MCF 10A (cell line): ENCODE measurements at regions not wholly inside any gene's neighbourhood (a gene's known extent, or its start where the extent isn't known, plus 50 kb on each side); places are given as distances from the start of the nearest gene placed in this dataset.

ENCODE experiments used
- BruUV-seq: library from RNA; stranded (reverse); fragments of 400-500 nt; replicated peaks from 2 replicates; lab custom pipeline; 2021; lab: Mats Ljungman, UMichigan
- CTCF ChIA-PET: fragments of 300-600 bp; sonication (Branson Sonifier 250); formaldehyde crosslinking; extraction: SDS; loops from one replicate; lab custom pipeline; 2021; ENCODE audit warnings: antibody characterized with exemption, inconsistent platforms; lab: Yijun Ruan, JAX
- POLR2A ChIA-PET: fragments of 300-600, 350-650 bp; sonication (Branson Sonifier 250); formaldehyde crosslinking; extraction: SDS; loops from one replicate; lab custom pipeline; 2020; ENCODE audit warnings: antibody characterized with exemption, inconsistent platforms; lab: Yijun Ruan, JAX
- DNase-seq: peaks from one replicate; pipeline ENCODE4 v3.0.0-alpha.2; 2018; ENCODE audit not compliant: unreplicated experiment
- H3K27ac Mint-ChIP-seq: one replicate; pipeline ENCODE4 v1.8.0; 2022; ENCODE audit warnings: mild to moderate bottlenecking, low read depth, mixed read lengths; ENCODE audit not compliant: unreplicated experiment
- H3K27me3 Mint-ChIP-seq: one replicate; pipeline ENCODE4 v1.8.0; 2022; ENCODE audit warnings: mixed read lengths; ENCODE audit not compliant: insufficient read depth, unreplicated experiment
- H3K36me3 Mint-ChIP-seq: one replicate; pipeline ENCODE4 v1.8.0; 2022; ENCODE audit warnings: mild to moderate bottlenecking, moderate library complexity, mixed read lengths; ENCODE audit not compliant: insufficient read depth, unreplicated experiment
- H3K4me1 Mint-ChIP-seq: one replicate; pipeline ENCODE4 v1.8.0; 2022; ENCODE audit warnings: mixed read lengths; ENCODE audit not compliant: insufficient read depth, unreplicated experiment
- H3K4me3 Mint-ChIP-seq: one replicate; pipeline ENCODE4 v1.8.0; 2022; ENCODE audit warnings: mild to moderate bottlenecking, moderate library complexity, mixed read lengths; ENCODE audit not compliant: unreplicated experiment
- H3K9me3 Mint-ChIP-seq: one replicate; pipeline ENCODE4 v1.8.0; 2022; ENCODE audit warnings: mixed read lengths; ENCODE audit not compliant: unreplicated experiment
- intact Hi-C: fragments of 100-400 bp; cut with micrococcal nuclease; formaldehyde crosslinking; loops from 2 replicates; pipeline ENCODE4 v1.14.1; 2022
- TF ChIP-seq, protein P1 (sequence below): fragments of 200-600 bp; IDR thresholded peaks from one replicate; pipeline ENCODE4 v1.8.0; 2022; ENCODE audit warnings: antibody characterized with exemption, mild to moderate bottlenecking; ENCODE audit not compliant: unreplicated experiment

DNA sequence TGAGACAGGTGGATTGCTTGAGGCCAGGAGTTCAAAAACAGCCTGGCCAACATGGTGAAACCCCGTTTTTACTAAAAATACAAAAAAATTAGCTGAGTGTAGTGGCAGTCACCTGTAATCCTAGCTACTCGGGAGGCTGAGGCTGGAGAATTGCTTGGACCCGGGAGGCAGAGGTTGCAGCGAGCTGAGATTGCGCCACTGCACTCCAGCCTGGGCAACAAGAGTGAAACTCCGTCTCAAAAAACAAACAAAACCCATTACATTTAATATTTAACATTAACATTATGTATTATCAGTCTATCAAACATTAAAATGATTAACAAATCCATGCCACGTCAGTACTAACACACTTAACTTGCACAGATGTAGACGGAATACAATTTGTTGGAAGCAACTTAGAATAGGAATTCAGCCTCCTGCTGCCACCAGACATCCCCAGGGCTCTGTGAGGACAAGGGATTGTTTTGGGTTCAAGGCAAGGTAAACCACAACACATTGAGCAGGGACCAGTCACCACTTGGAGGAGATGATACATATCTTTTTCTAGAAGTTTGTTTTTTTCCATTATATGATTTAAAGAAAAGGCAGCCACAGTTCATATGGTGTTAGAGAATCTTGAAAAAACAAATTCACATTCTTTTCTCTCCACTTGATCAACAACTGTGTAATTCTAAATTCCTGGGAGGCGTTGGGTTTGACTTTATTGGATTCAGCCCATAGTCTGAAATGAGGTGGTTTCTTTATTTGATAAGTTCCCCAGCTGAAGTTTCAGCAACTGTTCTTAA, 104.1 kb upstream of the BASP1 start:
- TF ChIP-seq, protein P1, sequence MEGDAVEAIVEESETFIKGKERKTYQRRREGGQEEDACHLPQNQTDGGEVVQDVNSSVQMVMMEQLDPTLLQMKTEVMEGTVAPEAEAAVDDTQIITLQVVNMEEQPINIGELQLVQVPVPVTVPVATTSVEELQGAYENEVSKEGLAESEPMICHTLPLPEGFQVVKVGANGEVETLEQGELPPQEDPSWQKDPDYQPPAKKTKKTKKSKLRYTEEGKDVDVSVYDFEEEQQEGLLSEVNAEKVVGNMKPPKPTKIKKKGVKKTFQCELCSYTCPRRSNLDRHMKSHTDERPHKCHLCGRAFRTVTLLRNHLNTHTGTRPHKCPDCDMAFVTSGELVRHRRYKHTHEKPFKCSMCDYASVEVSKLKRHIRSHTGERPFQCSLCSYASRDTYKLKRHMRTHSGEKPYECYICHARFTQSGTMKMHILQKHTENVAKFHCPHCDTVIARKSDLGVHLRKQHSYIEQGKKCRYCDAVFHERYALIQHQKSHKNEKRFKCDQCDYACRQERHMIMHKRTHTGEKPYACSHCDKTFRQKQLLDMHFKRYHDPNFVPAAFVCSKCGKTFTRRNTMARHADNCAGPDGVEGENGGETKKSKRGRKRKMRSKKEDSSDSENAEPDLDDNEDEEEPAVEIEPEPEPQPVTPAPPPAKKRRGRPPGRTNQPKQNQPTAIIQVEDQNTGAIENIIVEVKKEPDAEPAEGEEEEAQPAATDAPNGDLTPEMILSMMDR = no peak
- Mint-ChIP-seq H3K27ac (no peak overlapping the region), H3K4me3 (no peak overlapping the region), H3K4me1 (peaks cover 1% of the 10 kb centered on the region), H3K27me3 (no peaks in the 10 kb centered on the region), H3K9me3 (no peaks in the 10 kb centered on the region), H3K36me3 (no peaks in the 10 kb centered on the region)
- no TSS peak for BruUV-seq
- CTCF ChIA-PET = interaction anchor here (0.6 to 4.5 kb wide), 4 partner anchors 19 to 422 kb away, joined by 3 to 22 read pairs (median 3); no protein-coding TSS in a partner anchor
- intact Hi-C loops = no loop called here
- POLR2A ChIA-PET = interaction anchor here (1.0 kb wide), 1 partner anchor 11 kb away, joined by 3 read pairs; no protein-coding TSS in a partner anchor
- no peak for DNase-seq

DNA sequence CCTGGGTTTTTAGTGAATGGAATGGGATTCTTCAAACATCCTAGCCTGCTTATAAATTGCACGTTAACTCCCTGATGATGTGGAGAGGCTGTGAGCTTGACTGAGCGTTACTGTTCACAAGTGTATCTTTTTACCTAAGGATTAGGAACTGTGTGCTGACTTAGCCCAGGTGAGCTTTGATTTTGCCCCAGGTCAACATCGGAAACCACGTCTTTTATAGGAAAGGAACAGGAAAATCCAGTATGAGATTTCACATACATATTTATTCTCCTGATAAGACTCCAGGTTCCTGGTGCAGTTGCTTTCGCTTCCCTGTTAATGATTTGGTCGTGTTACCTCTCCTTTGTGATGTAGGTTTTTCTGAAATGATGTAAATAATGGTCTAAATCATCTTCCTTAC, 103.2 kb upstream of the BASP1 start:
- TF ChIP-seq, protein P1 = no peak
- Mint-ChIP-seq H3K9me3 (no peaks in the 10 kb centered on the region), H3K36me3 (no peaks in the 10 kb centered on the region), H3K4me1 (peaks cover 8% of the 10 kb centered on the region), H3K27me3 (no peaks in the 10 kb centered on the region), H3K27ac (no peak overlapping the region), H3K4me3 (no peak overlapping the region)
- ChIA-PET CTCF (interaction anchor here (0.6 to 4.5 kb wide), 3 partner anchors 18 to 423 kb away, joined by 3 to 22 read pairs (median 10); no protein-coding TSS in a partner anchor), POLR2A (no interaction called here)
- BruUV-seq = no TSS peak
- DNase-seq = no peak
- intact Hi-C loops = no loop called here

DNA sequence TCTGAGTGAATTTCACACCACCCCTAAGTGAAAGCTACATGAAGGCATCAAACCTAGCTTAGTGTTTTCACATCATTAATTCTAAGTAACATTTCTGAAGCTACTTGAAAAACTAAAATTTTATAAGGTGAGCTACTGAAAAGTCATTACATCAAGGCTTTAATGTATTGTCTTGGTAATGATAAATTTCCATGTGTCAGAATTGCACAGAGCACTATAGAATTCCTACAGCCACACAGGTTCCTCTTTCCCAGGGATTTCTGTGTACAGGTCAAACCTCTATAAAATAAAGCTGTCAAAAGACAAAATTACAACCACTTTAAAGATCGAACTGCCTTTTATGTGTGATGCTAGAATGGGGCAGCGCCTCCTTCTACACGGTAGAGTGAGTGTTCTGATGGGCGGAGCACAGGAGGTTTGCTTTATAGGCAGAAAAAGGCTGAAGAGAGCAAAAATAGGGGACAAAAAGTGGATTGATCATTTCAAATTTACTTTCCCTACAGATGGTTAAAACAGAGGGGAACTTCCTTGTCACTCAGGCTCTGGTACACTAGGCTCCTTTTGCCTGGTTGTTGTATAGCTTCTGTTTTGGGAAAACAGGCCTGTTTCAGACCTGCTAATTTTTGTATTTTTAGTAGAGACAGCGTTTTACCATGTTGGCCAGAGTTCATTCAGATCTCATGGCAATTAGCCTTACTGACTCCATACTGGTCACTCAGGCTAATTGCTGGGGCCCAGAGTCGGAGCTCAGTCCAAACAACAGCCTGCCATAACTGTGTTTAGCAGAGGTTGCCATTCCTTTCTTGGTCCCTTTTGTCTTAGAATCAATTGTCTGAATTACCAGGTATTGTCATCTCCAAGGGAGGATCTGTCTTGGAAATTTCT, 102.5 kb upstream of the BASP1 start:
- no peaks in the 10 kb centered on the region for H3K36me3 Mint-ChIP-seq
- no peaks in the 10 kb centered on the region for H3K27me3 Mint-ChIP-seq
- H3K27ac Mint-ChIP-seq = no peak overlapping the region
- peaks cover 8% of the 10 kb centered on the region for H3K4me1 Mint-ChIP-seq
- intact Hi-C loops = no loop called here
- no peaks in the 10 kb centered on the region for H3K9me3 Mint-ChIP-seq
- TF ChIP-seq, protein P1 = no peak
- no peak overlapping the region for H3K4me3 Mint-ChIP-seq
- no TSS peak for BruUV-seq
- no peak for DNase-seq
- ChIA-PET POLR2A (interaction anchor here (0.7 kb wide), 1 partner anchor 111 kb away, joined by 3 read pairs; no protein-coding TSS in a partner anchor), CTCF (interaction anchor here (0.5 to 2.3 kb wide), 4 partner anchors 18 to 1293 kb away, joined by 3 to 10 read pairs (median 4); no protein-coding TSS in a partner anchor)

DNA sequence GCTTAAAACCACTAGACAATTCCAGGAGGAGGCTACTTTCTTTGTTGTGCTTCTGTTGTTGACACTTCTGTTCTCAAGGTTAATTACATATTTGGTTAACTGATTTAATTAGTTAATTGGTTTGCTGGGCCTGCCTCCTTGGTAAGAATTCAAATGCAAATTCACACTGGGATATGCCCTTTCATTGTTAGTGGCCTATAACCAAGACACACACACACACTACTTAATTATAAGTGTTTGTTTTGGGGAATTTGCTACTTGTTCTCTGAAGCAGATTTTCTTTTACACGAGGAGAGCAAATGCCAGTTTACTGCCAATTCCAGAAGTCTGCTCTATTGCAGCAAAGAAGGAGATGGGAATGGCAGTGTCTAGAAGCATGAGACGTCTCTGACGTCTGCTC, 101.6 kb upstream of the BASP1 start:
- H3K36me3 Mint-ChIP-seq = no peaks in the 10 kb centered on the region

More for the DNA sequence above, 101.6 kb upstream of the BASP1 start:
- ChIA-PET CTCF (interaction anchor here (0.5 to 2.3 kb wide), 2 partner anchors 74 to 1294 kb away, joined by 4 to 10 read pairs; no protein-coding TSS in a partner anchor), POLR2A (interaction anchor here (0.7 kb wide), 1 partner anchor 110 kb away, joined by 3 read pairs; no protein-coding TSS in a partner anchor)
- intact Hi-C loops = no loop called here
- peaks cover 8% of the 10 kb centered on the region for H3K4me1 Mint-ChIP-seq
- H3K27ac Mint-ChIP-seq = no peak overlapping the region
- H3K27me3 Mint-ChIP-seq = no peaks in the 10 kb centered on the region
- BruUV-seq = no TSS peak
- DNase-seq = no peak
- no peaks in the 10 kb centered on the region for H3K9me3 Mint-ChIP-seq
- TF ChIP-seq, protein P1 = no peak
- no peak overlapping the region for H3K4me3 Mint-ChIP-seq
